ENCODE measurements at regions not wholly inside any gene's neighbourhood (a gene's known extent, or its start where the extent isn't known, plus 50 kb on each side); places are given as distances from the start of the nearest gene placed in this dataset.

- H3K36me3 Mint-ChIP-seq = no peaks in the 10 kb centered on the region
- H3K9me3 Mint-ChIP-seq = no peaks in the 10 kb centered on the region
- H3K4me1 Mint-ChIP-seq = no peaks in the 10 kb centered on the region
- DNase-seq = no peak
- H3K27me3 Mint-ChIP-seq = no peaks in the 10 kb centered on the region
- no peak overlapping the region for H3K27ac Mint-ChIP-seq
- no peak overlapping the region for H3K4me3 Mint-ChIP-seq
These were observed 418.0 kb downstream of the CETN3 start for GRCh38 chr5:89991592-89991991.

- no peak overlapping the region for H3K4me3 Mint-ChIP-seq
- no peaks in the 10 kb centered on the region for H3K9me3 Mint-ChIP-seq
- H3K27ac Mint-ChIP-seq = no peak overlapping the region
- no peaks in the 10 kb centered on the region for H3K36me3 Mint-ChIP-seq
- H3K4me1 Mint-ChIP-seq = no peaks in the 10 kb centered on the region
- no peaks in the 10 kb centered on the region for H3K27me3 Mint-ChIP-seq
- no peak for DNase-seq
These were observed 419.8 kb downstream of the CETN3 start for GRCh38 chr5:89989776-89990175.

DNA sequence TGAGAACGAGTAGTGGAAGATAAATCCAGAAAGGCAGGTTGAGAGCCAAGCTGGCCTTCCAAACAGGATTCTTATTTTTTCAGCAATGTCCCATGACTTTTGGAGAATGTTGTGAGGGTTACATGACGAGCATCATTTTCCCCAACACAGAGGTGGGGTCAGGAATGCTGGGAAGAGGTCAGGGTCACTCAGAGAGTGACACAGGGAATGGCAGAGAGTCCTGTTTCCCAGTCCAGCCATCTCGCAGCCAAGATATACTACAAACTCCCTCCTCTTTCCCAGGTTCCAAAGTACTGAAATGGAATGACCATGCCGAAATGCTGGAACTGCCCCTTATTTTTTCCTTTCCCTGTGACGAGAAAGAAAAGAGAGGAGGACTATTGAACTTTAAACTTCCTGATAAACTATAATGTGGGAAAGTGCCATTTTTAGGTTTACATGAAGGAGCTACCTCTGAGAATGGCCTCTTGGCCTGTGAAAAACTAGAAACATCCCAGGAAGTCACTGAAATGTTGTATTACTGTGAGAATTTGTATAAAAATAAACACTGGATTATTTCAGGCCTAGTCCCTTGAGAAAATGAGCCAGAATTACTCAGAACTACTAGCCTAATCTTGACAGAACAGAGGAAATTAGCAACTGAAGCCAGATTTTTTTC, 420.4 kb downstream of the CETN3 start:
- no peak overlapping the region for H3K4me3 Mint-ChIP-seq
- H3K27me3 Mint-ChIP-seq = no peaks in the 10 kb centered on the region
- H3K27ac Mint-ChIP-seq = no peak overlapping the region
- no peak for DNase-seq
- H3K9me3 Mint-ChIP-seq = no peaks in the 10 kb centered on the region
- H3K4me1 Mint-ChIP-seq = no peaks in the 10 kb centered on the region
- H3K36me3 Mint-ChIP-seq = no peaks in the 10 kb centered on the region

DNA sequence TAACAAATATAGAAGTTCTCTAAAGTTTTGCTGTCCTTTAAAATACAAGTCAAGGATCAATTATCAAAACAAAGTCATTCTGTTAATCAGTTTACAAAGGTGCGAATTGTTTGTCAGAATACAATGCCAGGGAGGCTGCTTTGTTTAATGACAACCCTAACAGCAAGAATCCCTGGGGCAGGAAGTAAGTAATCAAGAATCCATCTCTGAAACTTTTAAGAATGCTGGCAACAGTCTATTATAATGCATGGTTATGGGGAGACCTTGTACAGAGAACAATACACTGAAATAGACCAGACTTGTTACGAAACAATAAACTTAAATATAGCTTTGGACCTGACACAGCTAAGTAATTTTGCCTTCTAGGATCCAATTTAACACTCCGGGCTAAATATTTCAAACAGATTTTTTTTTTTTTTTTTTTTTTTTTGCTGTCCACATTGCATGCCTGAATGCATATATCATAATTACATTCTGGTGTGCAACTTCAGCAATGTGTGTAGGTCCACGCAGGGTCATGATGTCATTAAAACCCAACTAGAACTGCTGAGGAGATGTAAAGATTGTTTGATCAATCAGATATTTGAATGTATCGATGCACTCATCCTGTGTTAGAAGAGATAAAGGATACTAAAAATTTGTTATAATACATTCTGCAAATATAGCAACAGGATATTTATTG, 421.3 kb downstream of the CETN3 start:
- no peaks in the 10 kb centered on the region for H3K36me3 Mint-ChIP-seq
- no peaks in the 10 kb centered on the region for H3K9me3 Mint-ChIP-seq
- no peaks in the 10 kb centered on the region for H3K4me1 Mint-ChIP-seq
- no peaks in the 10 kb centered on the region for H3K27me3 Mint-ChIP-seq
- no peak overlapping the region for H3K27ac Mint-ChIP-seq
- no peak for DNase-seq
- H3K4me3 Mint-ChIP-seq = no peak overlapping the region

DNA sequence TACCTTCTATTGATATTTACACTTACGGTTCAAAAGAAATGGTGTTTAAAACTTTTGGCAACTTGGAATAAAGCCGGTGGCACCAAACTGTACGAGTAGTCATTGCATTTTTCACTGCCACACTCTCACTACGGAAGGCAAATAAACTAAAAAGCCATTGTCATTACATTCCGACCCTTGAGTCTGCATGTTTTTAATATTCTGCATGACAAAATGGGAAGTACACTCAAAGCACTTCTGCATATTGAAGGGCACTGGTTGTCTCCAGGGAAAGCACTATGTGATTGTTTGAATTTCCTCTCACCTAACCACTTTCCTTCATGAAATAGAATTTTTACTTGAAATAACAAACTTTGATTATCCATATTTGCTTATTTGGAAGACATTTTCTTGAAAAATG, 426.3 kb downstream of the CETN3 start:
- Mint-ChIP-seq H3K4me1 (no peaks in the 10 kb centered on the region), H3K36me3 (no peaks in the 10 kb centered on the region), H3K27ac (no peak overlapping the region), H3K4me3 (no peak overlapping the region), H3K9me3 (no peaks in the 10 kb centered on the region), H3K27me3 (no peaks in the 10 kb centered on the region)
- no peak for DNase-seq

GRCh38 chr5:89981878-89982773, 427.4 kb downstream of the CETN3 start:
- Mint-ChIP-seq H3K9me3 (no peaks in the 10 kb centered on the region), H3K4me3 (no peak overlapping the region)

DNA sequence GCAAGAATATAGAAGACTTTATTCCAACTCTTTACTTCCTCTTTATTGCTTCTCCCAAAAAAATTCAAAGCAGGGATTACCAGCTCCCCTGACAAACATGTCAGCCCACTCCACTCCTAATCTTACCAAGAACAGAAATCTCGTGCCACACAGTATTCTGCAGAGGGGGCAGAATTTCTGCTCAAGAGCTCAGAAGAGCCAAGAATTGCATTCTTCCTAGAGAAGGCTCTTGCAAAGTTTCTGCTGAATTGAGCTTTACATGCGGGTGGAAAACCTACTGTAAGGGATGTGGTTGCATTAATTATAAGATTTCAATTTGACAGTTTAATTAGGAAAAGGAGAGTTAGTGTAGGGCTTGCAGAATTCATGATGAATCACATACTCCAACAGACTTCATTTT, 428.5 kb downstream of the CETN3 start:
- Mint-ChIP-seq H3K27me3 (no peaks in the 10 kb centered on the region), H3K4me3 (no peak overlapping the region), H3K36me3 (no peaks in the 10 kb centered on the region), H3K4me1 (no peaks in the 10 kb centered on the region), H3K9me3 (no peaks in the 10 kb centered on the region), H3K27ac (no peak overlapping the region)
- DNase-seq = no peak

More at GRCh38 chr5:89981878-89982773, 427.4 kb downstream of the CETN3 start:
- DNase-seq = no peak
- H3K27me3 Mint-ChIP-seq = no peaks in the 10 kb centered on the region
- no peak overlapping the region for H3K27ac Mint-ChIP-seq
- no peaks in the 10 kb centered on the region for H3K36me3 Mint-ChIP-seq
- no peaks in the 10 kb centered on the region for H3K4me1 Mint-ChIP-seq

- Mint-ChIP-seq H3K4me3 (no peak overlapping the region), H3K4me1 (no peaks in the 10 kb centered on the region), H3K27ac (no peak overlapping the region), H3K27me3 (no peaks in the 10 kb centered on the region), H3K9me3 (no peaks in the 10 kb centered on the region), H3K36me3 (no peaks in the 10 kb centered on the region)
- no peak for DNase-seq
These were observed 436.0 kb downstream of the CETN3 start for GRCh38 chr5:89973516-89973915.

DNA sequence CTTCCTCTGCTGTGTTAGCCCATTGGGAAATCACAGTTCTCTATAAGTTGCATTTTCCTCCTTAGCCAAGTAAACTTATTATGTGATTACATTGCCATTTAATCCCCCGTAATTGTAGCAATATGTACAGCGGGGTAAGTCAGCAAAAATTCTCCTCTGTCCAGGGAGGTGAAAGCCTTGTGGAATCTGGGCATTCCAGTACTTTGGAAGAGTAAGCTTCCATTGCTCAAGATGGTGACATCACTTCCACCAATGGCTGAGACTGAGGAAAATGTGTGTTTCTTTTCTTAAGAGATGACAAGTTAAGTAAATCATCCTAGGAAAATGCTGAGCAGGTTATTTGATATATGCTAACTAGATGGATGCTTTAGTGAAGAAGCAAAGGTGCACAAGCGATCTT, 436.7 kb downstream of the CETN3 start:
- H3K27ac Mint-ChIP-seq = no peak overlapping the region
- H3K36me3 Mint-ChIP-seq = no peaks in the 10 kb centered on the region
- no peak overlapping the region for H3K4me3 Mint-ChIP-seq

DNA sequence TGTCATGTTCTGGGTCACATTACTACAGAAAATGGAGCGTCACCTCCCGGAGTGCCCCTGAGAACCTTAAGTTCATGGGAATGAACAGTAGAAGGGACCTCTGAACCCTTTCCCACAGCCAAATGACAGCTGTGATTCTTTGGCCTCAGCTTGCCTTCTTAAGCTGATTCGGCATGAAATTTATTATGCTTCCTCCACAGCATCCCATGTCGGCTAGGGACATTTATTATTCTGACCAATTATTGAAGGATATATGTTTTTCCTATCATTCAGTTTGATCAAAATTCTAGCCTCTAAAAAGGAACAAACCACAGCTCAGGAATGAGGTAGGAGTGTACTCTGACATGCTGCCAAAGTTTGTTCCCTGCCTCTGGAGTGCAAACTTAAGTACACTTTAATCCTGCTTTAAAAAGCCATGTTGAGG, 440.6 kb downstream of the CETN3 start:
- Mint-ChIP-seq H3K9me3 (no peaks in the 10 kb centered on the region), H3K27me3 (no peaks in the 10 kb centered on the region), H3K4me3 (no peak overlapping the region), H3K36me3 (no peaks in the 10 kb centered on the region), H3K4me1 (no peaks in the 10 kb centered on the region), H3K27ac (no peak overlapping the region)
- DNase-seq = no peak

More for the DNA sequence above, 436.7 kb downstream of the CETN3 start:
- H3K9me3 Mint-ChIP-seq = no peaks in the 10 kb centered on the region
- no peaks in the 10 kb centered on the region for H3K4me1 Mint-ChIP-seq
- no peak for DNase-seq
- H3K27me3 Mint-ChIP-seq = no peaks in the 10 kb centered on the region

DNA sequence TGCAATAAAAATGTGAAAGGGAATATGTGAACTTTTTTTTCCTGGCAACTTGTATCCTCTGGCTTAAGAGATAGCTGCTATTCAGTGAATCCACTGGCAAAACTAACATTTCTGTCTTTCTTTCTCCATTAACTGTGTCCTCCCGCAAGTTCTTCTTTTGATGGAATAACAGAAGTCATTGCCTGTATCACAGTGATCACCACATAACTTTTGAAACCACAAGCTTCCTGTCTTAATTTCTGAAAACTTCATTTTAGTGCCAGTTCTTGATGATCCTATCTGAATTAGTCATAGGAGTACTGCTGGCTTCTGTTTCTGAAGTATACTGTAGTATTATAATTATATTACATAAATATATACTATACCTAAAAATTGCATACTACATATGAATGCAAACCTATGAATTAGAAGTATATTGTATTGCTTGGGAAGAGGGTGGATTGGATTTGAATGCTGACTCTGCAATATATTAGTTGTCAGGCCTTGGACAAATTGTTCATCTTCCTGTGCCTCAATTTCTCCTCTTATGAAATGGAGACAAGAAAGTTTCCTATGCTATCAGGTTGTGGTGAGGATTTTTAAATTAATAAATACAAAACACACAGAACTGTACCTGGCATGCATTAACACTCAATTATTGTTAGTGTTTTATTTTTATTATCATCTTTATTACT, 441.6 kb downstream of the CETN3 start:
- H3K9me3 Mint-ChIP-seq = no peaks in the 10 kb centered on the region
- H3K36me3 Mint-ChIP-seq = no peaks in the 10 kb centered on the region
- H3K27me3 Mint-ChIP-seq = no peaks in the 10 kb centered on the region
- H3K4me3 Mint-ChIP-seq = no peak overlapping the region
- no peak overlapping the region for H3K27ac Mint-ChIP-seq
- no peaks in the 10 kb centered on the region for H3K4me1 Mint-ChIP-seq
- no peak for DNase-seq

DNA sequence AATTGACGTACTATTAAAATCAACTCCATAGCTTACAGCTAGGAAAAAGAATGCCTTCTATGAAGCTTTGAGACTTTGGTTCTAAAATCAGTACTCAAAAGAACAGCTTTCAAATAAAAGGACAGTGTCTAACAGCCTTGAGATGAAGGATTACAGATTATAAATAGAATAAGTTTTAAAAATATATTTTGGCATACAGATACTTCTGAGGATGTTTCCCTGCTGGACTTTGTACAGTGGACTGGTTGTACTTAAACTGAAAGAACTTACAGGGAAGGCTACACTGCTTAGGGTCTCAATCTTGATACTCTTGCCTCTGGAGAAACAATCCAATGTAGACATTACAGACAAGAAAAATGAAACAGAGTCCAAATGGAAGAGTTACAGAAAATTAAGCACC, 452.7 kb downstream of the CETN3 start:
- Mint-ChIP-seq H3K4me1 (no peaks in the 10 kb centered on the region), H3K36me3 (no peaks in the 10 kb centered on the region)
- DNase-seq = no peak

DNA sequence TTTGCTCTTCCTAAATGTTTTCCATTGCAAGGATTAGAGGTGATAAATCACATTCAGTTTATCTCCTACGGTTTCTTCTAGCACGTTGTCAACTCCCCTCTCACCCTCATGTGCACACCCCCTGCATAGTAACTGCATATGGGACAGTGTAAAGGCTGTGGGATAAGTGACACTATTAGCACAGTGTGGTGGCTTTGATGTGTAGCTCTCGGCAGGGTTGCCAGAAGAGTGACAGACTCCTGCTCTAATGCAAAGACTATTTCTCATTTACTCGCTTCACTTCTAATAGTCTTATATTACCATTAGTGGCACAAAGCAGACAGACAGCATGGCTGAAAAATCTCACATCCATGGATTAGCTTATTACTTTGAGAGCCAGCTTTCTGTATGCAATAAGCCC, 454.6 kb downstream of the CETN3 start:
- DNase-seq = no peak
- Mint-ChIP-seq H3K4me3 (no peak overlapping the region), H3K4me1 (no peaks in the 10 kb centered on the region)

More for the DNA sequence above, 452.7 kb downstream of the CETN3 start:
- Mint-ChIP-seq H3K4me3 (no peak overlapping the region), H3K27ac (no peak overlapping the region), H3K9me3 (peaks cover 3% of the 10 kb centered on the region), H3K27me3 (no peaks in the 10 kb centered on the region)

DNA sequence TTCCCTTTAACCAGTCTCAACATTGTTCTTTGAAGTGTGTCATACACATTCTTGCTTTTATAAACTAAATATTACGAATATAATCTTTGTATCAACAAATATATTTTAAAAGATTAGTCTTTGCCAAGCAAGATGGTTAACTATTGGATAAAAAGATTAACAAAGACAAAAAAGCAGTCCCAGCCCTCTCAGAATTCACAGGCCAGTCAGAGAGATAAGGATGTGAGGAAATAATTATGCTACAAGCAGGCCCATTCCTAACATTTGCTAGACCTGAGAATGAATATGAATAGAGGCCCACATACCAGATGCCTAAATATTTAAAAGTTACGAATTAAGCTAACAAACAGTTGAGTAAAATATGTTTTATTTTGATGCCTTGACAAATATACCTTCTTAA, 457.7 kb downstream of the CETN3 start:
- Mint-ChIP-seq H3K36me3 (no peaks in the 10 kb centered on the region), H3K4me1 (no peaks in the 10 kb centered on the region), H3K27me3 (no peaks in the 10 kb centered on the region), H3K4me3 (no peak overlapping the region), H3K9me3 (no peaks in the 10 kb centered on the region), H3K27ac (no peak overlapping the region)
- DNase-seq = no peak

More for the DNA sequence above, 454.6 kb downstream of the CETN3 start:
- Mint-ChIP-seq H3K27me3 (no peaks in the 10 kb centered on the region), H3K27ac (no peak overlapping the region), H3K9me3 (peaks cover 3% of the 10 kb centered on the region), H3K36me3 (no peaks in the 10 kb centered on the region)

DNA sequence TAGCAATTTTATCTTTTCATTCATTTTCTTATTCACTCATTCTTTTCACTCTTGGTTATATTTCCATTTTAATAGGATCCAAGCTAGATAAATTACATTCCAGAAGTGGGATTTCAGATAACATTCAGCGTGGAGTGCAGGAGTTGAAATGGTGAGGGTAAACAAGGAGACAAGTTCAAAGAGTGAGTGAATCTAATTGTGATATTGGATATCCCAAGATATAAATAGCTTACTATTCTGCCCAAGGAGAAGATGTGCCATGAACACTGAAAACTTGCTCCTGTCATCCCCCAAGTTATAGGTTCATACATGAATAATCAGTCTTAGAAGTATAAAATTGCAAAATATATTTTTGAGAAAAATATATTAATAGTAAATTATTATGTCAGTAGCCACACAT, 459.3 kb downstream of the CETN3 start:
- Mint-ChIP-seq H3K36me3 (no peaks in the 10 kb centered on the region), H3K27me3 (no peaks in the 10 kb centered on the region), H3K27ac (no peak overlapping the region), H3K4me3 (no peak overlapping the region), H3K4me1 (no peaks in the 10 kb centered on the region), H3K9me3 (no peaks in the 10 kb centered on the region)
- no peak for DNase-seq
